ENCODE measurements at regions not wholly inside any gene's neighbourhood (a gene's known extent, or its start where the extent isn't known, plus 50 kb on each side); places are given as distances from the start of the nearest gene placed in this dataset.
A peak's percentile ranks its signal among the peaks of the same experiment; 100 is the strongest.

- H3K27me3 ChIP-seq, result no peaks in the 10 kb centered on the region
- no peak overlapping the region for H3K27ac ChIP-seq
- no peak overlapping the region for H3K4me3 ChIP-seq
- DNase-seq (ENCODE audit: low read depth in 1 of 2, low spot score in 1 of 2), result peak in 1 of 2 donors; percentile 96
- H3K36me3 ChIP-seq, result no peaks in the 10 kb centered on the region
- H3K4me1 ChIP-seq (ENCODE audit: low read depth), result peaks cover 4% of the 10 kb centered on the region
- no peak for TF ChIP-seq CTCF (IDR thresholded peaks at IDR 0.05; ENCODE audit: low read depth, low read length)
- H3K9me3 ChIP-seq (ENCODE audit: low read depth), result no peaks in the 10 kb centered on the region
These were observed 163.2 kb downstream of the ZBTB18 start for GRCh38 chr1:244214009-244214967.

- H3K36me3 ChIP-seq, result no peaks in the 10 kb centered on the region
- DNase-seq (ENCODE audit: low read depth in 1 of 2, low spot score in 1 of 2), result no peak
- H3K4me3 ChIP-seq, result no peak overlapping the region
- peaks cover 4% of the 10 kb centered on the region for H3K4me1 ChIP-seq (ENCODE audit: low read depth)
- TF ChIP-seq CTCF (IDR thresholded peaks at IDR 0.05; ENCODE audit: low read depth, low read length), result no peak
- no peaks in the 10 kb centered on the region for H3K27me3 ChIP-seq
- no peak overlapping the region for H3K27ac ChIP-seq
- H3K9me3 ChIP-seq (ENCODE audit: low read depth), result no peaks in the 10 kb centered on the region
These were observed 165.8 kb downstream of the ZBTB18 start for GRCh38 chr1:244216836-244217235.

GRCh38 chr1:244217711-244218110 is 166.6 kb downstream of the ZBTB18 start:
- no peak for DNase-seq (ENCODE audit: low read depth in 1 of 2, low spot score in 1 of 2)
- TF ChIP-seq CTCF (IDR thresholded peaks at IDR 0.05; ENCODE audit: low read depth, low read length), result no peak

GRCh38 chr1:244218220-244218619 is 167.1 kb downstream of the ZBTB18 start:
- H3K27ac ChIP-seq, result no peak overlapping the region
- no peaks in the 10 kb centered on the region for H3K27me3 ChIP-seq
- H3K9me3 ChIP-seq (ENCODE audit: low read depth), result no peaks in the 10 kb centered on the region
- H3K4me3 ChIP-seq, result no peak overlapping the region
- TF ChIP-seq CTCF (IDR thresholded peaks at IDR 0.05; ENCODE audit: low read depth, low read length), result no peak
- no peaks in the 10 kb centered on the region for H3K36me3 ChIP-seq
- peaks cover 4% of the 10 kb centered on the region for H3K4me1 ChIP-seq (ENCODE audit: low read depth)
- DNase-seq (ENCODE audit: low read depth in 1 of 2, low spot score in 1 of 2), result no peak

More at GRCh38 chr1:244217711-244218110, 166.6 kb downstream of the ZBTB18 start:
- Histone ChIP-seq H3K9me3 (ENCODE audit: low read depth) (no peaks in the 10 kb centered on the region), H3K36me3 (no peaks in the 10 kb centered on the region), H3K27ac (no peak overlapping the region), H3K27me3 (no peaks in the 10 kb centered on the region), H3K4me3 (no peak overlapping the region), H3K4me1 (ENCODE audit: low read depth) (peaks cover 4% of the 10 kb centered on the region)

- no peaks in the 10 kb centered on the region for H3K9me3 ChIP-seq (ENCODE audit: low read depth)
- no peak overlapping the region for H3K27ac ChIP-seq
- H3K4me1 ChIP-seq (ENCODE audit: low read depth), result peaks cover 4% of the 10 kb centered on the region
- TF ChIP-seq CTCF (IDR thresholded peaks at IDR 0.05; ENCODE audit: low read depth, low read length), result no peak
- no peak overlapping the region for H3K4me3 ChIP-seq
- no peaks in the 10 kb centered on the region for H3K36me3 ChIP-seq
- no peak for DNase-seq (ENCODE audit: low read depth in 1 of 2, low spot score in 1 of 2)
- H3K27me3 ChIP-seq, result no peaks in the 10 kb centered on the region
These were observed 168.1 kb downstream of the ZBTB18 start for GRCh38 chr1:244219149-244219548.
